Cardiac muscle cell (in vitro differentiated cells and primary cell): ENCODE measurements at regions not wholly inside any gene's neighbourhood (a gene's known extent, or its start where the extent isn't known, plus 50 kb on each side); places are given as distances from the start of the nearest gene placed in this dataset.

Source experiments
- DNase-seq, 2 donors: peaks; one replicate each; pipeline versions ENCODE4 v3.0.0 to v3.0.0-alpha.2; 2010 to 2017; ENCODE audit warnings: low read depth in 1 of 2, low spot score in 1 of 2
- H3K27ac ChIP-seq: fragments of 200-600 bp; sonication (generic); 2 replicates; pipeline ENCODE4 v1.5.1; 2016
- H3K27me3 ChIP-seq: fragments of 200-600 bp; sonication (generic); 2 replicates; pipeline ENCODE4 v1.6.0; 2016; ENCODE audit warnings: control low read depth
- H3K36me3 ChIP-seq: fragments of 200-600 bp; sonication (generic); 2 replicates; pipeline ENCODE4 v1.5.1; 2016; ENCODE audit warnings: control low read depth
- H3K4me1 ChIP-seq: fragments of 200-600 bp; sonication (generic); 2 replicates; pipeline ENCODE4 v1.8.1; 2017; ENCODE audit warnings: low read depth, mild to moderate bottlenecking, mixed run types
- H3K4me3 ChIP-seq: fragments of 200-600 bp; sonication (generic); 2 replicates; pipeline ENCODE4 v1.5.1; 2016; ENCODE audit warnings: mild to moderate bottlenecking
- H3K9me3 ChIP-seq: fragments of 200-600 bp; sonication (generic); 2 replicates; pipeline ENCODE4 v1.5.1; 2017; ENCODE audit warnings: low read depth, mild to moderate bottlenecking, control low read depth
- CTCF ChIP-seq: IDR thresholded peaks from 2 replicates; pipeline ENCODE4 v1.5.1; 2012; ENCODE audit warnings: low read depth, mild to moderate bottlenecking, low read length

GRCh38 chr18:73023975-73024374 lies 156.2 kb upstream of the NETO1 start:
- Histone ChIP-seq H3K27ac (no peak overlapping the region), H3K9me3 (no peaks in the 10 kb centered on the region)
- DNase-seq: no peak

DNA sequence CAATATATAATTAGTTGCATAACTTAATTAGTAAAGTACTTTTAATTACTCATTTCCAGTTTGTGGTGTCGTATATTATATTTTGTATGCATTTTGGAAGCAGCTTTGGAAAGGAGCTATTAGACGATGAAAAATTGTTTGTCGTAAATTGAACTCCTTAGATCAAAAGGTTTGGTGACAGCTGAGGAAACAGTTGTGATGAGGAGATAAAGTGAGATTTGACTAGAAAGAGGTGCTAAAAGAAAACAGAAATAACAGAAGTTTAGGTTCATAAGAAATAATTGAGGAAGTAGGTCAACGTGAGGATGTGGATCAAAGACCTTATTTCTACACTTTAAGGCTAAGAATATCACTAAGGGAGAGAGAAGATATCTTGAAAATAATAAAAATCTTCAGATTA lies 141.9 kb upstream of the NETO1 start:
- Histone ChIP-seq H3K36me3 (no peaks in the 10 kb centered on the region), H3K4me1 (no peaks in the 10 kb centered on the region), H3K4me3 (no peak overlapping the region), H3K9me3 (no peaks in the 10 kb centered on the region), H3K27ac (no peak overlapping the region), H3K27me3 (no peaks in the 10 kb centered on the region)
- TF ChIP-seq CTCF: no peak
- no peak for DNase-seq

More at GRCh38 chr18:73023975-73024374, 156.2 kb upstream of the NETO1 start:
- Histone ChIP-seq H3K4me3 (no peak overlapping the region), H3K4me1 (no peaks in the 10 kb centered on the region), H3K36me3 (no peaks in the 10 kb centered on the region), H3K27me3 (no peaks in the 10 kb centered on the region)
- no peak for TF ChIP-seq CTCF

DNA sequence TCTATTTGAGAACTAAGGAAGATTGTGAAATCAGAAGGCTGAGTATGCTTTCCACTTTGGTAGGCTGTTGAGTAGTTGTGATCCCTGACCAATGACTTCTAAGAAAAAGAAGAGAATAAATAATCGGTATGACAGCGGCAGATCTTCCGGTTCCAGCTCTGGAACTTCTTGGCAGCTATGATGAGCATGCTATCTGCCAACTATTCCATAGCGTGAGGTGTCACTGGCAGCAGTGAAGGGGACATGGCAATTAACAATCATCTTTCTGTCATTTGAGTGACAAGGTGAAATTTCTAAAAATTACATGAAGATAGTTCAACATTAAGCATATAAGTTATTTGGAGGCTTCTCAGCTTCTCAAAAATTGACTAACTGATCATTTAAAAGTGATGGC lies 140.1 kb upstream of the NETO1 start:
- no peaks in the 10 kb centered on the region for H3K36me3 ChIP-seq
- H3K27ac ChIP-seq: no peak overlapping the region
- no peaks in the 10 kb centered on the region for H3K27me3 ChIP-seq
- H3K9me3 ChIP-seq: no peaks in the 10 kb centered on the region
- no peak overlapping the region for H3K4me3 ChIP-seq
- no peak for TF ChIP-seq CTCF
- no peaks in the 10 kb centered on the region for H3K4me1 ChIP-seq
- DNase-seq: no peak

DNA sequence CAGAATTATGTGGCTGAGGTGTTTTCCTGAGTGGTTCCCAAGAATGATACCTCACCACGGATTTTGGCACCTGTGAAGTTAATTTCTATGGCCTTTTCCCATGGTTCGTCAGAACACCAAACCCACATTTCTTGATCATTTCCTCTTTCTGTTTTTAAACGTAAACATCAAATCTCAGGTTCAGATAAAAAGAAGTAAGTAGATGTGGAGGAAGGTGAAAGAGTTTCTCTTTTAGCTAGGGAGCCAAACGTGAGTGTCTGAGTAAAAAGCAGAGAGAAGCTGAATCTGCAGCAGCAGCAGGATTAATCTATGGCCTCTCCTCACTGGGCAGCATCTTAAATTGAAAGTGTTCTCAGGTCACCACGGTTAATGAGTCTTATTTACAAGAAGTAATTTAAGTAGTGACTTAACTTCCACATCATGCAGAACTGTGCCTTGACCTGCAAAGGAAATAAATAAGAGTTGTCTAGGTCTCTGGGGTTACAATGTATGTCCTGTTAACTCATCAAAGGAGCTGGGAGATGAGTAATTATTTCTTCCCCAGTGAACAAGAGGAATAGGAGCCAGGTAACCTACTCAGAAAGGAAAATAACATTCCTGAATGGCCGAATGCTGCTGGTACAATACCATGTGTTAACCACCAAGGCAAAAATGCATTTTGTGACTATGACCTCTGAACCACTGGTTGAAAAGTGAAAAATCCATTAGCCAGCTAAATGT lies 139.6 kb upstream of the NETO1 start:
- Histone ChIP-seq H3K4me1 (no peaks in the 10 kb centered on the region), H3K4me3 (no peak overlapping the region), H3K27me3 (no peaks in the 10 kb centered on the region), H3K27ac (no peak overlapping the region), H3K9me3 (no peaks in the 10 kb centered on the region), H3K36me3 (no peaks in the 10 kb centered on the region)
- no peak for DNase-seq
- TF ChIP-seq CTCF: no peak

- DNase-seq: no peak
- no peak for TF ChIP-seq CTCF
- Histone ChIP-seq H3K4me3 (no peak overlapping the region), H3K27me3 (no peaks in the 10 kb centered on the region), H3K27ac (no peak overlapping the region), H3K9me3 (no peaks in the 10 kb centered on the region), H3K36me3 (no peaks in the 10 kb centered on the region), H3K4me1 (no peaks in the 10 kb centered on the region)
Observed at GRCh38 chr18:73006331-73006730, 138.5 kb upstream of the NETO1 start.

- no peak for DNase-seq
- Histone ChIP-seq H3K27ac (no peak overlapping the region), H3K4me3 (no peak overlapping the region), H3K9me3 (no peaks in the 10 kb centered on the region), H3K36me3 (no peaks in the 10 kb centered on the region), H3K4me1 (no peaks in the 10 kb centered on the region), H3K27me3 (no peaks in the 10 kb centered on the region)
- no peak for TF ChIP-seq CTCF
Observed at GRCh38 chr18:73004260-73004659, 136.5 kb upstream of the NETO1 start.
